ENCODE measurements at regions not wholly inside any gene's neighbourhood (a gene's known extent, or its start where the extent isn't known, plus 50 kb on each side); places are given as distances from the start of the nearest gene placed in this dataset.

GRCh38 chr1:70836456-70836855, 211.2 kb downstream of the PTGER3 start:
- H3K27ac Mint-ChIP-seq: no peak overlapping the region
- Histone ChIP-seq H3K9ac (no peak overlapping the region), H3K36me3 (no peaks in the 10 kb centered on the region), H3K27me3 (no peaks in the 10 kb centered on the region), H3K27ac (no peak overlapping the region), H3K9me3 (ENCODE audit: low read depth) (no peaks in the 10 kb centered on the region), H4K20me1 (ENCODE audit: low read depth) (no peaks in the 10 kb centered on the region), H3K79me2 (ENCODE audit: low read depth) (no peaks in the 10 kb centered on the region), H3K4me1 (no peaks in the 10 kb centered on the region), H2AFZ (replicated peaks) (no peak overlapping the region), H3K4me3 (no peak overlapping the region), H3K4me2 (no peak overlapping the region), H3F3A (ENCODE audit: low read depth) (no peaks in the 10 kb centered on the region)
- no peak for DNase-seq (ENCODE audit: low spot score)
- no peak overlapping the region for H3K4me3 Mint-ChIP-seq
- H3K27me3 Mint-ChIP-seq (ENCODE audit: insufficient read depth, low read depth): no peaks in the 10 kb centered on the region
- TF ChIP-seq EZH2 (IDR thresholded peaks at IDR 0.05) (no peak), EZH2phosphoT487 (IDR thresholded peaks at IDR 0.05) (no peak), CTCF (IDR thresholded peaks at IDR 0.05) (no peak)
- no peaks in the 10 kb centered on the region for H3K4me1 Mint-ChIP-seq
- peaks cover 3% of the 10 kb centered on the region for H3K9me3 Mint-ChIP-seq
- no peaks in the 10 kb centered on the region for H3K36me3 Mint-ChIP-seq

DNA sequence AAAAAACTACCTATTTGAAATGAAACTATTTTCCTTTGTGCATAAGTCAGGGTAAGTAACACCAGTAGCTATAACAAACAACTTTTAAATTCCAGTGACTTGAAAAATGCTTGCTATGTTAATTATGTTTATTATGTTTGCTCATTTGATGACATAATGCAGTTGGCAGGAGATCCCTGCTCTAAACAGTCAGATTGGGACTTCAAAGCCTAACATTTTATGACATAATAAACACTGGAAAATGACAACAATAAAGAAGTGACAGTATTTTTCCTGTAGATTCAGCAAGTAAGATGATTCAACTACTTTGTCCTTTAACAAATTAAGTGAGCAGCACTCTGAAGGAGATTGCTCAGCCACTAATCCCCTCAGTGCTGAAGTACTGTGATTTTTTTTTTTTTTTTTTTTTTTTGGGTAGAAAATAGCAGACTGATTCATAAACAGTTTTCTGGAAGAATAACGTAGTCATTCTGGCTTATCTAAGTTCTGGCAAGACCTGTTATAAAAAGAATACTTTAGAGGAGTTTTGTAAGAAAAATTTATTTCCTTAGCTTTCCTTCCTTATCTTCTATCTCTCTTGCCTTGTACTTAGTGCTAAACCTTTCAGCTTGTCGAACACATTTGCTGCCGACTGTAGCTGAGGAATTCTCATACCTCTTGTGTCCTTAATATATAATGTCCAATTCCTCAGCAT, 207.2 kb downstream of the PTGER3 start:
- no peaks in the 10 kb centered on the region for H3K79me2 ChIP-seq (ENCODE audit: low read depth)
- no peaks in the 10 kb centered on the region for H3K36me3 ChIP-seq
- H3K9ac ChIP-seq: no peak overlapping the region
- H3K4me3 ChIP-seq: no peak overlapping the region
- Mint-ChIP-seq H3K4me1 (no peaks in the 10 kb centered on the region), H3K9me3 (no peaks in the 10 kb centered on the region), H3K36me3 (no peaks in the 10 kb centered on the region), H3K4me3 (no peak overlapping the region), H3K27me3 (ENCODE audit: insufficient read depth, low read depth) (no peaks in the 10 kb centered on the region), H3K27ac (no peak overlapping the region)
- TF ChIP-seq EZH2phosphoT487 (IDR thresholded peaks at IDR 0.05) (no peak), CTCF (IDR thresholded peaks at IDR 0.05) (no peak), EZH2 (IDR thresholded peaks at IDR 0.05) (no peak)
- H3F3A ChIP-seq (ENCODE audit: low read depth): no peaks in the 10 kb centered on the region
- H3K4me1 ChIP-seq: no peaks in the 10 kb centered on the region
- H3K9me3 ChIP-seq (ENCODE audit: low read depth): no peaks in the 10 kb centered on the region
- no peak overlapping the region for H3K4me2 ChIP-seq
- no peak for DNase-seq (ENCODE audit: low spot score)
- H2AFZ ChIP-seq (replicated peaks): no peak overlapping the region
- no peaks in the 10 kb centered on the region for H4K20me1 ChIP-seq (ENCODE audit: low read depth)
- H3K27me3 ChIP-seq: no peaks in the 10 kb centered on the region
- H3K27ac ChIP-seq: no peak overlapping the region

DNA sequence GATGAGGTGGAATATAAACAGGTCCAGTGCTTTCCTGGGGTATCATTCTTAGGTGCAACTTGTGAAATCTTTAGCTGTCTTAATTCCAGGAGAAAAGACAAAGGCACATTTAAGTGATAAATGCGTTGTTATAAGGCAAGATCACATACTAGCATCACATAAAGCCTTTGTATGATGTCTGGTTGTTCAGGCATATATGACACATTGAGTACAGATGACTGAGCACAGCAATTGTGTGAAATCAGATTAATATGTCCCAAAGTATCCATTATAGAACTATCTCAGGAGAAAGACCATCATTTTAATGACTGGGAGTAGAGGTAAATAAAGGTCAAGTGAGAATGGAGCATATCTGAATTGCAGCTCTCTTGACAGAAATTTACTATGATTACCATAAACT, 205.1 kb downstream of the PTGER3 start:
- H3K4me3 Mint-ChIP-seq: no peak overlapping the region
- H3K36me3 Mint-ChIP-seq: no peaks in the 10 kb centered on the region
- no peaks in the 10 kb centered on the region for H3K79me2 ChIP-seq (ENCODE audit: low read depth)
- H3K4me1 ChIP-seq: no peaks in the 10 kb centered on the region
- H2AFZ ChIP-seq (replicated peaks): no peak overlapping the region
- no peaks in the 10 kb centered on the region for H3F3A ChIP-seq (ENCODE audit: low read depth)
- H3K27ac ChIP-seq: no peak overlapping the region
- H3K4me1 Mint-ChIP-seq: no peaks in the 10 kb centered on the region
- H3K4me3 ChIP-seq: no peak overlapping the region
- no peaks in the 10 kb centered on the region for H3K27me3 ChIP-seq
- TF ChIP-seq CTCF (IDR thresholded peaks at IDR 0.05): no peak
- TF ChIP-seq EZH2 (IDR thresholded peaks at IDR 0.05): no peak
- TF ChIP-seq EZH2phosphoT487 (IDR thresholded peaks at IDR 0.05): no peak
- H3K27me3 Mint-ChIP-seq (ENCODE audit: insufficient read depth, low read depth): no peaks in the 10 kb centered on the region
- H3K9me3 ChIP-seq (ENCODE audit: low read depth): no peaks in the 10 kb centered on the region
- no peak overlapping the region for H3K27ac Mint-ChIP-seq
- H4K20me1 ChIP-seq (ENCODE audit: low read depth): no peaks in the 10 kb centered on the region
- no peak overlapping the region for H3K9ac ChIP-seq
- H3K9me3 Mint-ChIP-seq: no peaks in the 10 kb centered on the region
- no peaks in the 10 kb centered on the region for H3K36me3 ChIP-seq
- no peak overlapping the region for H3K4me2 ChIP-seq
- no peak for DNase-seq (ENCODE audit: low spot score)
